Psoas muscle (tissue), 7 donors: ENCODE measurements at regions not wholly inside any gene's neighbourhood (a gene's known extent, or its start where the extent isn't known, plus 50 kb on each side); places are given as distances from the start of the nearest gene placed in this dataset.

Experiments used
- ATAC-seq, 4 donors: fragments of 200-7000 bp; cut with Tn5 transposase; one replicate each; pipeline ENCODE4 v1.9.1; 2020; ENCODE audit warnings: moderate library complexity in 3 of 4, mild to moderate bottlenecking in 2 of 4
- DNase-seq, 2 donors: peaks; one replicate each; pipeline ENCODE4 v3.0.0-alpha.2; 2020
- H3K27ac ChIP-seq: fragments of 200-600 bp; one replicate; pipeline ENCODE4 v1.8.0; 2022
- H3K27me3 ChIP-seq, 3 donors: fragments of 200-600 bp in 1 of 3; one replicate each; pipeline versions ENCODE4 v1.6.1 to v1.8.0; 2013 to 2022; ENCODE audit warnings: low read length in 2 of 3, mild to moderate bottlenecking in 2 of 3, moderate library complexity in 1 of 3; ENCODE audit not compliant: insufficient read depth in 3 of 3
- H3K36me3 ChIP-seq, 2 donors: fragments of 200-600 bp in 1 of 2; one replicate each; pipeline versions ENCODE4 v1.6.1 to v1.8.0; 2013 to 2022; ENCODE audit warnings: low read depth in 1 of 2, mild to moderate bottlenecking in 1 of 2, moderate library complexity in 1 of 2; ENCODE audit not compliant: insufficient read depth in 1 of 2
- H3K4me1 ChIP-seq: fragments of 200-600 bp; one replicate; pipeline ENCODE4 v1.8.0; 2022
- H3K4me3 ChIP-seq: fragments of 200-600 bp; one replicate; pipeline ENCODE4 v1.8.0; 2022; ENCODE audit warnings: mild to moderate bottlenecking
- H3K9me3 ChIP-seq: fragments of 200-600 bp; one replicate; pipeline ENCODE4 v1.8.0; 2022
- WGBS, 3 donors: extraction: QIAGEN DNeasy Blood & Tissue Kit; methylation state at CpG; one replicate each; pipeline versions ENCODE4 v1.1.6 to v1.1.7; 2013; 5-methylcytosine and 5-hydroxymethylcytosine counted together
- intact Hi-C, 2 donors: fragments of 100-400 bp; cut with DNase I; formaldehyde crosslinking; loops; one replicate each; pipeline versions ENCODE4 v1.11.0 to v1.14.2; 2022
- TF ChIP-seq, protein P1 (sequence below): fragments of 200-600 bp; IDR thresholded peaks from one replicate; pipeline ENCODE4 v1.8.0; 2022; ENCODE audit warnings: antibody characterized with exemption
- donor health status: healthy with polysubstance abuse.
- donor health status: DM: no; HTN: no; CAD: no; lungs with moderate emphysema.
- donor health status: Bipolar disorder and iron deficiency.
- donor health status: healthy.
- donor health status: DM: yes; HTN: yes; CAD: no.
- donor health status: DM: no; HTN: no; CAD: no.
- donor health status: DM: yes; HTN: yes; CAD: no.

DNA sequence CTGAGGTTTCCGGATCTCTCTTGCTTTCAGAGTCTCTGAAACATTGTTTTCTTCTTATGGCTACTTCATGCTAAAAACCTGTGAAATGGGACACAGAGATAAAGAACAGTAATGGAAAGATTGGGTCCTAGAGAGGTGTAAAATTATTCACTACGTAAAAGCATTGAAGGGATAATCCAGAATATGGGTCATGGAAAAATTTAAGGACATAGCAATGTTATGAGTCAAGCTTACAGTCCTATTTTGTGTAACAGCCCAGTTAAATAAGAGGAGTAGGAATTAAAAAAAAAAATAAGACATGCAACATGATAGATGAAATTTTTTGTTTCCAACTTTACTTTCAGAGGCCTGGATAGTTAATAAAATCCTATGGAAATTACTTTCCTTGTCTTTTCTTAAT is 61.9 kb upstream of the ELL2 start:
- no peaks in the 10 kb centered on the region for H3K9me3 ChIP-seq
- H3K36me3 ChIP-seq, result no peaks in the 10 kb centered on the region
- intact Hi-C loops, result no loop called here
- no peak for DNase-seq
- 53 to 68% (median 59%) methylated on average over 2 of the region's 2 CpGs for WGBS, 3 donors
- no peak overlapping the region for H3K27ac ChIP-seq
- TF ChIP-seq, protein P1, sequence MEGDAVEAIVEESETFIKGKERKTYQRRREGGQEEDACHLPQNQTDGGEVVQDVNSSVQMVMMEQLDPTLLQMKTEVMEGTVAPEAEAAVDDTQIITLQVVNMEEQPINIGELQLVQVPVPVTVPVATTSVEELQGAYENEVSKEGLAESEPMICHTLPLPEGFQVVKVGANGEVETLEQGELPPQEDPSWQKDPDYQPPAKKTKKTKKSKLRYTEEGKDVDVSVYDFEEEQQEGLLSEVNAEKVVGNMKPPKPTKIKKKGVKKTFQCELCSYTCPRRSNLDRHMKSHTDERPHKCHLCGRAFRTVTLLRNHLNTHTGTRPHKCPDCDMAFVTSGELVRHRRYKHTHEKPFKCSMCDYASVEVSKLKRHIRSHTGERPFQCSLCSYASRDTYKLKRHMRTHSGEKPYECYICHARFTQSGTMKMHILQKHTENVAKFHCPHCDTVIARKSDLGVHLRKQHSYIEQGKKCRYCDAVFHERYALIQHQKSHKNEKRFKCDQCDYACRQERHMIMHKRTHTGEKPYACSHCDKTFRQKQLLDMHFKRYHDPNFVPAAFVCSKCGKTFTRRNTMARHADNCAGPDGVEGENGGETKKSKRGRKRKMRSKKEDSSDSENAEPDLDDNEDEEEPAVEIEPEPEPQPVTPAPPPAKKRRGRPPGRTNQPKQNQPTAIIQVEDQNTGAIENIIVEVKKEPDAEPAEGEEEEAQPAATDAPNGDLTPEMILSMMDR, result no peak
- H3K4me1 ChIP-seq, result no peaks in the 10 kb centered on the region
- H3K4me3 ChIP-seq, result no peak overlapping the region
- no peaks in the 10 kb centered on the region for H3K27me3 ChIP-seq
- no peak for ATAC-seq

DNA sequence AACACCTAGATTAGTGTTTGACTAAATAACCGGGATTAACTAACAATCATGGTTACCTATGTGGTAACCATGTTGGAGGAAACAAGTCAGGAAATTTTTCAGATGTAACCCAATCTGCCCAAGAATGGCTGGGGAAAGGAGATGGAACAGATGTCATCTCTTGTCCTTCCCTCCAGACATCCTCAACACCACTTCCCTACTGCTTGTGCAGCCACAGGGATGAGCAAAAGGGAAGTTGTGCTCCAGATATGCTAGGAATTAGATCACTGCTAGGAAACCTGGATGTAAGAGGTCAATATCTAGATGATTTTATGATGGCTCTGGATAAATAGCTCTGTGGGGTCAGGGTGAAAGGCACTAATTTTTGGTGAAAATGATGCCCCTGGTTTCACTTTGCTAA is 61.3 kb upstream of the ELL2 start:
- Histone ChIP-seq H3K27me3 (no peaks in the 10 kb centered on the region), H3K4me1 (peaks cover 2% of the 10 kb centered on the region), H3K9me3 (no peaks in the 10 kb centered on the region), H3K27ac (no peak overlapping the region), H3K4me3 (no peak overlapping the region), H3K36me3 (no peaks in the 10 kb centered on the region)
- no peak for ATAC-seq
- no peak for DNase-seq
- WGBS, 3 donors, result 92 to 98% (median 94%) methylated on average over 1 of the region's 1 CpG
- intact Hi-C loops, result no loop called here
- TF ChIP-seq, protein P1, result no peak

DNA sequence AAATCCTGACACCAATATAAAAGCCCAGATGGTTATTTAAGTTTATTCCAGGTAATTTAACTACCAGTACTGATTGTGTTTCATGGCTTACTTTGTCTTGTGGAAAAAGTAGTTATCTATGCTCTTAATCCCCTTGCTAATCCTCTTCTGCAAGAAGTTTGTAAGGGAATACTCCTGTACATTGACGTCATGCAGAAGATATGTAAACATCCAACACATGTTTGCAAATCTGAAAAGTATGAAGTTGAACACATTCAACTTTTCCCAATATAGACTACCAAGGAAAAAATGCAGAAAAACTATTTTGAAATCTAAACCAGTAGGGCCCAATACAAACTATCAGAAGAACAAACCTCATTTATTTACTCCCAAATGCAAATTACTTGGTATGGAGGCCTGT is 56.3 kb upstream of the ELL2 start:
- ATAC-seq (no peak), DNase-seq (no peak)
- no peaks in the 10 kb centered on the region for H3K9me3 ChIP-seq
- TF ChIP-seq, protein P1, result no peak
- WGBS, 3 donors, result 30 to 41% (median 36%) methylated on average over 1 of the region's 1 CpG
- H3K4me3 ChIP-seq, result no peak overlapping the region
- no peaks in the 10 kb centered on the region for H3K27me3 ChIP-seq
- H3K4me1 ChIP-seq, result peaks cover 4% of the 10 kb centered on the region
- H3K36me3 ChIP-seq, result no peaks in the 10 kb centered on the region
- H3K27ac ChIP-seq, result no peak overlapping the region
- intact Hi-C loops, result no loop called here

DNA sequence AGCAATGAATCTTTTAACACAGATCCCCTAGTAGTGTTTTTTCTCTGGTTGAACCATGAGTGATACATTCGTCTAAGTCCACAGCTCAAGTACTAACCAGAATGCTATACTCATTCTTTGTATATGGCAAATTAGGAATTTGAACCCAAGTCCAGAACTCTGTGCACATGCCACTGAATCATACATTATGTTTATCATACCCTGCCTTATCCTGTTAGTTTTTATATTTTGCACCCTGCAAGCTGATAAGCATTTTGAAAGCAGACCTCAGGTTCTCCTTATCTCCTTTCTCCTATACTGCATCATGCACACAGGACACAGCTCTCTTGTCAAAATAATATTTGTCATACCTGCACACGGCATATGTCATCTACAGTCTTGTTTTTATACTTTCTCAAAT is 54.6 kb upstream of the ELL2 start:
- intact Hi-C loops, result no loop called here
- no peak overlapping the region for H3K27ac ChIP-seq
- DNase-seq (no peak), ATAC-seq (no peak)
- no peak overlapping the region for H3K4me3 ChIP-seq
- 92 to 95% (median 95%) methylated on average over 2 of the region's 2 CpGs for WGBS, 3 donors
- H3K36me3 ChIP-seq, result no peaks in the 10 kb centered on the region
- H3K9me3 ChIP-seq, result no peaks in the 10 kb centered on the region
- TF ChIP-seq, protein P1, result no peak
- H3K4me1 ChIP-seq, result peaks cover 4% of the 10 kb centered on the region
- H3K27me3 ChIP-seq, result no peaks in the 10 kb centered on the region

DNA sequence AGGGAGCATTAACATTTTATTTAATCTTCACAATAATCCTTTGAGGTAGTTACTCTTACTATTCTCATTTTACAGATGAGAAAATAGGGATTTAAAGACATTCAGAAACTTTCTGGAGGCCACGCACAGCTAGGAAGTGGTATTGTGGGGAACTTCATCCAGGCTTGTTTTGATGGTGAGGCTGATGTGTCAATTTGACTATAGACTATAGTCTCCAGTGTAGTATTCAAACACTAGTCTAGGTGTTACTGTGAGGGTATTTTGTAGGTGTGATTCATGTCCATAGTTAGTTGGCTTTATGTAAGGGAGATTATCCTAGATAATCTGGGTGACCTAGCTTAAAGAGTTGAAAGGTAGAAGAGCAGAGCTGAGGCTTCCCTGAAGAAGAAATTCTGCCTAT is 54.1 kb upstream of the ELL2 start:
- DNase-seq (no peak), ATAC-seq (no peak)
- TF ChIP-seq, protein P1, result no peak
- intact Hi-C loops, result no loop called here
- Histone ChIP-seq H3K27me3 (no peaks in the 10 kb centered on the region), H3K27ac (no peak overlapping the region), H3K4me3 (no peak overlapping the region), H3K36me3 (no peaks in the 10 kb centered on the region), H3K4me1 (peaks cover 4% of the 10 kb centered on the region), H3K9me3 (no peaks in the 10 kb centered on the region)
- 97 to 100% (median 97%) methylated on average over 1 of the region's 1 CpG for WGBS, 3 donors
